SK-N-SH (cell line): ENCODE measurements at regions not wholly inside any gene's neighbourhood (a gene's known extent, or its start where the extent isn't known, plus 50 kb on each side); places are given as distances from the start of the nearest gene placed in this dataset.

Source experiments
- CTCF ChIA-PET: fragments of 300-600, 350-600 bp; formaldehyde crosslinking; extraction: SDS; loops from one replicate; lab custom pipeline; 2021; lab: Yijun Ruan, JAX
- POLR2A ChIA-PET: fragments of 350-600 bp; sonication (Branson Sonifier 250); formaldehyde crosslinking; extraction: SDS; loops from one replicate; lab custom pipeline; 2020; ENCODE audit warnings: antibody characterized with exemption, inconsistent platforms; lab: Yijun Ruan, JAX
- DNase-seq: peaks from one replicate; pipeline ENCODE4 v3.0.0; 2012
- H2AFZ ChIP-seq: fragments of 200-600 bp; sonication (generic); 2 replicates; pipeline ENCODE4 v1.8.1; 2016; ENCODE audit warnings: antibody characterized with exemption, mild to moderate bottlenecking, low read depth
- H3F3A ChIP-seq: fragments of 200-600 bp; sonication (generic); replicated peaks from 2 replicates; pipeline ENCODE3; 2016; ENCODE audit warnings: antibody characterized with exemption, mild to moderate bottlenecking; ENCODE audit not compliant: insufficient read depth
- H3K27ac ChIP-seq, 2 experiments: fragments of 200-500 bp in 1 of 2; fragments of 200-600 bp in 1 of 2; sonication (Bioruptor generic) in 1 of 2; sonication (generic), shearing (Covaris generic) in 1 of 2; 2 replicates each; pipeline versions ENCODE4 v1.5.1 to v1.6.1; 2014 to 2016; ENCODE audit warnings: low read depth in 2 of 2, inconsistent platforms in 1 of 2, low read length in 1 of 2, mild to moderate bottlenecking in 1 of 2, mixed read lengths in 1 of 2
- H3K27me3 ChIP-seq: fragments of 200-600 bp; sonication (generic), shearing (Covaris generic); 2 replicates; pipeline ENCODE4 v1.6.1; 2016; ENCODE audit warnings: mixed run types; ENCODE audit not compliant: insufficient read depth
- H3K36me3 ChIP-seq, 2 experiments: fragments of 200-500 bp in 1 of 2; fragments of 200-600 bp in 1 of 2; sonication (Bioruptor generic) in 1 of 2; sonication (generic) in 1 of 2; replicated peaks in 1 of 2; 2 replicates each; pipeline versions ENCODE3 to v1.5.1; 2014 to 2016; ENCODE audit warnings: low read length in 1 of 2, mild to moderate bottlenecking in 1 of 2; ENCODE audit not compliant: insufficient read depth in 2 of 2, control insufficient read depth in 1 of 2
- H3K4me1 ChIP-seq, 2 experiments: fragments of 200-500 bp in 1 of 2; fragments of 200-600 bp in 1 of 2; sonication (Bioruptor generic) in 1 of 2; sonication (generic), shearing (Covaris generic) in 1 of 2; 2 replicates each; pipeline versions ENCODE4 v1.5.1 to v1.6.1; 2014 to 2016; ENCODE audit warnings: low read depth in 1 of 2, low read length in 1 of 2, mixed run types in 1 of 2; ENCODE audit not compliant: insufficient read depth in 2 of 2, control insufficient read depth in 1 of 2
- H3K4me2 ChIP-seq: fragments of 200-600 bp; sonication (generic), shearing (Covaris generic); 2 replicates; pipeline ENCODE4 v1.6.1; 2017; ENCODE audit warnings: mixed run types
- H3K4me3 ChIP-seq, 2 experiments: fragments of 200-500 bp in 1 of 2; fragments of 200-600 bp in 1 of 2; sonication (Bioruptor generic) in 1 of 2; sonication (generic), shearing (Covaris generic) in 1 of 2; 2 replicates each; pipeline versions ENCODE4 v1.5.1 to v1.8.1; 2014 to 2016; ENCODE audit warnings: low read depth in 2 of 2, inconsistent platforms in 1 of 2, low read length in 1 of 2, mild to moderate bottlenecking in 1 of 2, mixed read lengths in 1 of 2, moderate library complexity in 1 of 2
- H3K79me2 ChIP-seq: fragments of 200-600 bp; sonication (generic); 2 replicates; pipeline ENCODE4 v1.8.1; 2017; ENCODE audit warnings: mild to moderate bottlenecking; ENCODE audit not compliant: insufficient read depth
- H3K9ac ChIP-seq: fragments of 200-600 bp; sonication (generic); 2 replicates; pipeline ENCODE4 v1.6.1; 2017; ENCODE audit warnings: mixed run types
- H3K9me2 ChIP-seq: fragments of 200-600 bp; sonication (generic); 2 replicates; pipeline ENCODE4 v1.6.1; 2017; ENCODE audit warnings: mixed run types
- H3K9me3 ChIP-seq: fragments of 200-600 bp; sonication (generic); 2 replicates; pipeline ENCODE4 v1.6.1; 2017; ENCODE audit warnings: mixed run types, mild to moderate bottlenecking, moderate library complexity
- H4K20me1 ChIP-seq: fragments of 200-600 bp; sonication (generic); 2 replicates; pipeline ENCODE4 v1.6.1; 2017; ENCODE audit warnings: mild to moderate bottlenecking, mixed run types; ENCODE audit not compliant: insufficient read depth
- CHD2 ChIP-seq: fragments of 150-350 bp; IDR thresholded peaks from 2 replicates; pipeline ENCODE4 v1.6.1; 2018; ENCODE audit warnings: low read length; ENCODE audit not compliant: partially characterized antibody
- EP300 ChIP-seq, 2 experiments: IDR thresholded peaks; 2 replicates each; pipeline versions ENCODE4 v1.4.0 to v1.6.1; 2012; ENCODE audit warnings: borderline replicate concordance in 1 of 2, low read depth in 1 of 2, low read length in 1 of 2
- EZH2phosphoT487 ChIP-seq: fragments of 200-600 bp; sonication (generic); IDR thresholded peaks from 2 replicates; pipeline ENCODE4 v1.6.1; 2017; ENCODE audit warnings: low read depth, mixed run types, mild to moderate bottlenecking, antibody characterized with exemption, moderate library complexity, borderline replicate concordance
- FOSL2 ChIP-seq: IDR thresholded peaks from 2 replicates; pipeline ENCODE4 v1.4.0; 2012; ENCODE audit warnings: low read depth, mild to moderate bottlenecking, moderate library complexity, borderline replicate concordance
- FOXJ3 ChIP-seq: sonication (generic); formaldehyde crosslinking; IDR thresholded peaks from 2 replicates; pipeline ENCODE4 v1.5.1; 2020; ENCODE audit warnings: mild to moderate bottlenecking, missing genetic modification reagents
- FOXM1 ChIP-seq: IDR thresholded peaks from 2 replicates; pipeline ENCODE4 v1.4.0; 2012; ENCODE audit warnings: low read depth, mild to moderate bottlenecking
- GATA2 ChIP-seq: sonication (generic); formaldehyde crosslinking; IDR thresholded peaks from 2 replicates; pipeline ENCODE4 v1.5.0; 2020; ENCODE audit warnings: mild to moderate bottlenecking, missing genetic modification reagents
- MXI1 ChIP-seq: IDR thresholded peaks from 2 replicates; pipeline ENCODE4 v1.6.1; 2012; ENCODE audit warnings: mild to moderate bottlenecking, low read depth, low read length, improper control_type of control experiment
- NFIC ChIP-seq: IDR thresholded peaks from 2 replicates; pipeline ENCODE4 v1.4.0; 2012; ENCODE audit warnings: borderline replicate concordance
- NRF1 ChIP-seq: IDR thresholded peaks from 2 replicates; pipeline ENCODE4 v1.6.1; 2012; ENCODE audit warnings: low read depth, mild to moderate bottlenecking, low read length
- POLR2AphosphoS5 ChIP-seq: IDR thresholded peaks from 2 replicates; pipeline ENCODE4 v1.6.1; 2012; ENCODE audit warnings: low read depth, low read length
- REST ChIP-seq: IDR thresholded peaks from 2 replicates; pipeline ENCODE4 v1.6.1; 2012; ENCODE audit warnings: mild to moderate bottlenecking, low read depth, low read length, moderate library complexity
- RXRA ChIP-seq: IDR thresholded peaks from 2 replicates; pipeline ENCODE4 v1.4.0; 2012; ENCODE audit warnings: low read depth, mild to moderate bottlenecking, borderline replicate concordance
- SMC3 ChIP-seq: IDR thresholded peaks from 2 replicates; pipeline ENCODE4 v1.6.1; 2012; ENCODE audit warnings: low read depth, low read length, improper control_type of control experiment
- TCF12 ChIP-seq: IDR thresholded peaks from 2 replicates; pipeline ENCODE4 v1.4.0; 2012
- TEAD4 ChIP-seq: IDR thresholded peaks from 2 replicates; pipeline ENCODE4 v1.4.0; 2012; ENCODE audit warnings: mild to moderate bottlenecking, borderline replicate concordance; ENCODE audit not compliant: insufficient read depth
- WGBS: methylation state at CpG from one replicate; pipeline ENCODE4 v1.1.6; 2017; ENCODE audit warnings: low lambda C conversion rate; 5-methylcytosine and 5-hydroxymethylcytosine counted together
- TF ChIP-seq, protein P1 (sequence below): fragments of 150-350 bp; IDR thresholded peaks from 2 replicates; pipeline ENCODE4 v1.6.1; 2016; ENCODE audit warnings: mild to moderate bottlenecking, low read depth, low read length
- TF ChIP-seq, protein P2 (sequence below): IDR thresholded peaks from 2 replicates; pipeline ENCODE4 v1.4.0; 2012; ENCODE audit warnings: low read depth, borderline replicate concordance
- TF ChIP-seq, protein P3 (sequence below): fragments of 200-600 bp; sonication (generic); IDR thresholded peaks from 2 replicates; pipeline ENCODE4 v1.6.1; 2017; ENCODE audit warnings: antibody characterized with exemption, mild to moderate bottlenecking, moderate library complexity

DNA sequence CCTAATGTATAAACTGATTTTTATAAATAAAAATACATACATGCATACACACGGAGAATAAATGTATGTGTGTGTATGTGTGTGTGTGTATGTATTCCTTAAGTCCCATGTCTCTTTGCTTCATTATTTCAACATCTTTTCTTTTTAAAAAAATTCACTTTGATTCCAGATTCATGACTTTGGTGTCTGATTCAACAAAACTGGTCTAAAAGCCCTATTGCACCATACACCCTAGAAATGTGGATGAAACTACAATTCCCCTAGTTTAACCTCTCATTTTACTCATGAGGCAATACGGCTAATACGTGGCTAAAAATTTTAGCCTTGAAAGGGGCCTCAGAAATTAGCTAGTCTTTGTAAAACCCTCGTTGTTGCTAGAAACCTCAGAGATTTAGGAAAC, 228.1 kb downstream of the ADAMTS9 start:
- Histone ChIP-seq H4K20me1 (no peaks in the 10 kb centered on the region), H3K9me2 (no peaks in the 10 kb centered on the region), H3K27ac (no peak overlapping the region), H3K4me1 (peaks cover 0 to 12% of the 10 kb centered on the region in 2 experiments; a peak in 2 of 4 replicates), H3K4me3 (no peak overlapping the region), H3K36me3 (no peaks in the 10 kb centered on the region), H3K79me2 (no peaks in the 10 kb centered on the region), H3K27me3 (no peaks in the 10 kb centered on the region), H3F3A (peaks cover 16% of the 10 kb centered on the region), H3K9ac (no peak overlapping the region), H3K4me2 (no peak overlapping the region), H3K9me3 (no peaks in the 10 kb centered on the region), H2AFZ (no peak overlapping the region)
- ChIA-PET CTCF (interaction anchor here (2.2 kb wide), 2 partner anchors 11 to 25 kb away, joined by 6 to 8 read pairs; no protein-coding TSS in a partner anchor), POLR2A (no interaction called here)
- no peak for DNase-seq
- TF ChIP-seq NFIC, result no peak
- no peak for TF ChIP-seq SMC3
- no peak for TF ChIP-seq EZH2phosphoT487
- no peak for TF ChIP-seq FOXJ3 (CRISPR knock-in tag)
- no peak for TF ChIP-seq NRF1
- TF ChIP-seq FOSL2, result no peak
- no peak for TF ChIP-seq TEAD4
- TF ChIP-seq POLR2AphosphoS5, result no peak
- no peak for TF ChIP-seq RXRA
- TF ChIP-seq, protein P1, sequence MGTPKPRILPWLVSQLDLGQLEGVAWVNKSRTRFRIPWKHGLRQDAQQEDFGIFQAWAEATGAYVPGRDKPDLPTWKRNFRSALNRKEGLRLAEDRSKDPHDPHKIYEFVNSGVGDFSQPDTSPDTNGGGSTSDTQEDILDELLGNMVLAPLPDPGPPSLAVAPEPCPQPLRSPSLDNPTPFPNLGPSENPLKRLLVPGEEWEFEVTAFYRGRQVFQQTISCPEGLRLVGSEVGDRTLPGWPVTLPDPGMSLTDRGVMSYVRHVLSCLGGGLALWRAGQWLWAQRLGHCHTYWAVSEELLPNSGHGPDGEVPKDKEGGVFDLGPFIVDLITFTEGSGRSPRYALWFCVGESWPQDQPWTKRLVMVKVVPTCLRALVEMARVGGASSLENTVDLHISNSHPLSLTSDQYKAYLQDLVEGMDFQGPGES, result no peak
- TF ChIP-seq GATA2 (CRISPR knock-in tag), result no peak
- TF ChIP-seq MXI1, result no peak
- WGBS, result 90% methylated on average over 4 of the region's 4 CpGs

GRCh38 chr3:64457811-64458210, 230.0 kb downstream of the ADAMTS9 start:
- Histone ChIP-seq H3K79me2 (no peaks in the 10 kb centered on the region), H3K4me2 (peak overlapping the region; percentile 48; the same call in 1 of the 2 replicates), H3K36me3 (no peaks in the 10 kb centered on the region), H3K4me1 (peaks cover 0 to 12% of the 10 kb centered on the region in 2 experiments; a peak in 2 of 4 replicates), H3F3A (peaks cover 14% of the 10 kb centered on the region), H3K9me2 (no peaks in the 10 kb centered on the region), H3K9me3 (no peaks in the 10 kb centered on the region), H3K9ac (no peak overlapping the region), H3K27ac (peak overlapping the region in 1 of 2 experiments; percentile 23; a peak in 1 of 4 replicates), H3K27me3 (no peaks in the 10 kb centered on the region), H2AFZ (no peak overlapping the region), H4K20me1 (no peaks in the 10 kb centered on the region), H3K4me3 (no peak overlapping the region)
- ChIA-PET CTCF (interaction anchor here (1.7 to 2.2 kb wide), 2 partner anchors 9 to 111 kb away, joined by 4 to 6 read pairs; no protein-coding TSS in a partner anchor), POLR2A (no interaction called here)
- DNase-seq, result no peak
- 91% methylated on average over 5 of the region's 5 CpGs for WGBS
- no peak for TF ChIP-seq CHD2
- TF ChIP-seq, protein P1, result no peak
- no peak for TF ChIP-seq RXRA
- no peak for TF ChIP-seq FOSL2
- TF ChIP-seq, protein P2, sequence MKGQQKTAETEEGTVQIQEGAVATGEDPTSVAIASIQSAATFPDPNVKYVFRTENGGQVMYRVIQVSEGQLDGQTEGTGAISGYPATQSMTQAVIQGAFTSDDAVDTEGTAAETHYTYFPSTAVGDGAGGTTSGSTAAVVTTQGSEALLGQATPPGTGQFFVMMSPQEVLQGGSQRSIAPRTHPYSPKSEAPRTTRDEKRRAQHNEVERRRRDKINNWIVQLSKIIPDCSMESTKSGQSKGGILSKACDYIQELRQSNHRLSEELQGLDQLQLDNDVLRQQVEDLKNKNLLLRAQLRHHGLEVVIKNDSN, result no peak
- no peak for TF ChIP-seq TCF12
- TF ChIP-seq EP300 (IDR thresholded peaks at IDR 0.05; ENCODE audit: borderline replicate concordance in 1 of 2, low read depth in 1 of 2, low read length in 1 of 2), result no peak
- TF ChIP-seq, protein P3, sequence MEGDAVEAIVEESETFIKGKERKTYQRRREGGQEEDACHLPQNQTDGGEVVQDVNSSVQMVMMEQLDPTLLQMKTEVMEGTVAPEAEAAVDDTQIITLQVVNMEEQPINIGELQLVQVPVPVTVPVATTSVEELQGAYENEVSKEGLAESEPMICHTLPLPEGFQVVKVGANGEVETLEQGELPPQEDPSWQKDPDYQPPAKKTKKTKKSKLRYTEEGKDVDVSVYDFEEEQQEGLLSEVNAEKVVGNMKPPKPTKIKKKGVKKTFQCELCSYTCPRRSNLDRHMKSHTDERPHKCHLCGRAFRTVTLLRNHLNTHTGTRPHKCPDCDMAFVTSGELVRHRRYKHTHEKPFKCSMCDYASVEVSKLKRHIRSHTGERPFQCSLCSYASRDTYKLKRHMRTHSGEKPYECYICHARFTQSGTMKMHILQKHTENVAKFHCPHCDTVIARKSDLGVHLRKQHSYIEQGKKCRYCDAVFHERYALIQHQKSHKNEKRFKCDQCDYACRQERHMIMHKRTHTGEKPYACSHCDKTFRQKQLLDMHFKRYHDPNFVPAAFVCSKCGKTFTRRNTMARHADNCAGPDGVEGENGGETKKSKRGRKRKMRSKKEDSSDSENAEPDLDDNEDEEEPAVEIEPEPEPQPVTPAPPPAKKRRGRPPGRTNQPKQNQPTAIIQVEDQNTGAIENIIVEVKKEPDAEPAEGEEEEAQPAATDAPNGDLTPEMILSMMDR, result no peak
- no peak for TF ChIP-seq REST
- TF ChIP-seq TEAD4, result no peak
- TF ChIP-seq FOXM1, result no peak
- no peak for TF ChIP-seq FOXJ3 (CRISPR knock-in tag)
